H1 (cell line): ENCODE measurements at regions not wholly inside any gene's neighbourhood (a gene's known extent, or its start where the extent isn't known, plus 50 kb on each side); places are given as distances from the start of the nearest gene placed in this dataset.

Experiments
- BACH1 ChIP-seq: IDR thresholded peaks from 2 replicates; pipeline ENCODE4 v1.6.1; 2012; ENCODE audit warnings: low read length, improper control_type of control experiment
- CEBPB ChIP-seq: IDR thresholded peaks from 2 replicates; pipeline ENCODE4 v1.6.1; 2012; ENCODE audit warnings: low read depth, low read length
- CHD2 ChIP-seq: IDR thresholded peaks from 2 replicates; pipeline ENCODE4 v1.6.1; 2012; ENCODE audit warnings: low read length, improper control_type of control experiment
- GABPA ChIP-seq: IDR thresholded peaks from 2 replicates; pipeline ENCODE4 v1.6.1; 2011; ENCODE audit warnings: mild to moderate bottlenecking, low read length, moderate library complexity, borderline replicate concordance; ENCODE audit not compliant: insufficient read depth
- JUND ChIP-seq: IDR thresholded peaks from 2 replicates; pipeline ENCODE4 v1.6.1; 2011; ENCODE audit warnings: mild to moderate bottlenecking, improper control_type of control experiment, low read length
- POLR2AphosphoS5 ChIP-seq: IDR thresholded peaks from 2 replicates; pipeline ENCODE4 v1.6.1; 2011; ENCODE audit warnings: low read depth, low read length
- TF ChIP-seq, protein P1 (sequence below), 3 experiments: IDR thresholded peaks; 1 replicate in 2 of 3; 2 replicates in 1 of 3; pipeline versions ENCODE4 v1.5.1 to v1.6.1; 2011; ENCODE audit warnings: low read length in 3 of 3, mild to moderate bottlenecking in 3 of 3, inconsistent platforms in 2 of 3, low read depth in 1 of 3, moderate library complexity in 1 of 3; ENCODE audit not compliant: insufficient read depth in 1 of 3; ENCODE audit errors: control extremely low read depth in 1 of 3
- TF ChIP-seq, protein P2 (sequence below): IDR thresholded peaks from 2 replicates; pipeline ENCODE4 v1.6.1; 2012; ENCODE audit warnings: inconsistent platforms

DNA sequence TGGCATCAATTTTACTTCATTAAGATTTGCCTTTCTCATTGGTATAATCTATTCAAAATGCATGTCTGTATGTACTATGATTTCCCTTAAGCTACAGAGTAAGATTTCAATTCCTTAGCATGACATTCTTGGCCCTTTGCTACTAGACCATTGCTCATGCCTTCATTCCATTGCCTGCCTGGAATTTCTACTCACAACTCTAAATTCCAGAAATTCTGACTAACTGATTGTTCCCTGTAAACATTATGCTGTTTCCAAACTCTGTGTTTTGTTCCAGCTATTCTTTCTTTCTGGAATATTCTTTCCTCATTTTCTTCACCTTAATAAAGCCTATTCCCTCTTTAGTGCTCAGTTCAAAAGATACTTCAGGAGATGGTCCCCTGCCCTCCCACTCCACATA, 568.8 kb upstream of the SEMA6A start:
- TF ChIP-seq JUND, result no peak
- no peak for TF ChIP-seq POLR2AphosphoS5
- TF ChIP-seq, protein P1, sequence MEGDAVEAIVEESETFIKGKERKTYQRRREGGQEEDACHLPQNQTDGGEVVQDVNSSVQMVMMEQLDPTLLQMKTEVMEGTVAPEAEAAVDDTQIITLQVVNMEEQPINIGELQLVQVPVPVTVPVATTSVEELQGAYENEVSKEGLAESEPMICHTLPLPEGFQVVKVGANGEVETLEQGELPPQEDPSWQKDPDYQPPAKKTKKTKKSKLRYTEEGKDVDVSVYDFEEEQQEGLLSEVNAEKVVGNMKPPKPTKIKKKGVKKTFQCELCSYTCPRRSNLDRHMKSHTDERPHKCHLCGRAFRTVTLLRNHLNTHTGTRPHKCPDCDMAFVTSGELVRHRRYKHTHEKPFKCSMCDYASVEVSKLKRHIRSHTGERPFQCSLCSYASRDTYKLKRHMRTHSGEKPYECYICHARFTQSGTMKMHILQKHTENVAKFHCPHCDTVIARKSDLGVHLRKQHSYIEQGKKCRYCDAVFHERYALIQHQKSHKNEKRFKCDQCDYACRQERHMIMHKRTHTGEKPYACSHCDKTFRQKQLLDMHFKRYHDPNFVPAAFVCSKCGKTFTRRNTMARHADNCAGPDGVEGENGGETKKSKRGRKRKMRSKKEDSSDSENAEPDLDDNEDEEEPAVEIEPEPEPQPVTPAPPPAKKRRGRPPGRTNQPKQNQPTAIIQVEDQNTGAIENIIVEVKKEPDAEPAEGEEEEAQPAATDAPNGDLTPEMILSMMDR (IDR thresholded peaks at IDR 0.05; ENCODE audit: control extremely low read depth in 1 of 3, insufficient read depth in 1 of 3, low read depth in 1 of 3, low read length in 3 of 3), result no peak
- TF ChIP-seq CEBPB, result no peak
- no peak for TF ChIP-seq CHD2
- TF ChIP-seq, protein P2, sequence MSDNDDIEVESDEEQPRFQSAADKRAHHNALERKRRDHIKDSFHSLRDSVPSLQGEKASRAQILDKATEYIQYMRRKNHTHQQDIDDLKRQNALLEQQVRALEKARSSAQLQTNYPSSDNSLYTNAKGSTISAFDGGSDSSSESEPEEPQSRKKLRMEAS, result no peak
- no peak for TF ChIP-seq GABPA
- no peak for TF ChIP-seq BACH1
